PC-9 (cell line): ENCODE measurements at regions not wholly inside any gene's neighbourhood (a gene's known extent, or its start where the extent isn't known, plus 50 kb on each side); places are given as distances from the start of the nearest gene placed in this dataset.

Source experiments
- CTCF ChIP-seq: fragments of 200-600 bp; sonication (generic); conservative IDR thresholded peaks from 2 replicates; pipeline ENCODE4 v1.6.1; 2017; ENCODE audit warnings: mixed run types, antibody characterized with exemption, mild to moderate bottlenecking, moderate library complexity
- EZH2 ChIP-seq: fragments of 200-600 bp; sonication (generic); IDR thresholded peaks from 2 replicates; pipeline ENCODE4 v1.8.0; 2017; ENCODE audit warnings: antibody characterized with exemption, low read depth

GRCh38 chr2:48043131-48043700 is 136.9 kb upstream of the FBXO11 start:
- TF ChIP-seq CTCF, result no peak
- no peak for TF ChIP-seq EZH2
